ENCODE measurements at regions not wholly inside any gene's neighbourhood (a gene's known extent, or its start where the extent isn't known, plus 50 kb on each side); places are given as distances from the start of the nearest gene placed in this dataset.

- TF ChIP-seq FOXM1 (IDR thresholded peaks at IDR 0.05; ENCODE audit: borderline replicate concordance, low read depth), result no peak
- TF ChIP-seq NFIC (IDR thresholded peaks at IDR 0.05), result no peak
- no peak for TF ChIP-seq RAD21 (IDR thresholded peaks at IDR 0.05; ENCODE audit: low read depth)
- no peak for TF ChIP-seq CEBPB (IDR thresholded peaks at IDR 0.05)
Observed at GRCh38 chr10:8659982-8660381, 605.5 kb downstream of the GATA3 start.

DNA sequence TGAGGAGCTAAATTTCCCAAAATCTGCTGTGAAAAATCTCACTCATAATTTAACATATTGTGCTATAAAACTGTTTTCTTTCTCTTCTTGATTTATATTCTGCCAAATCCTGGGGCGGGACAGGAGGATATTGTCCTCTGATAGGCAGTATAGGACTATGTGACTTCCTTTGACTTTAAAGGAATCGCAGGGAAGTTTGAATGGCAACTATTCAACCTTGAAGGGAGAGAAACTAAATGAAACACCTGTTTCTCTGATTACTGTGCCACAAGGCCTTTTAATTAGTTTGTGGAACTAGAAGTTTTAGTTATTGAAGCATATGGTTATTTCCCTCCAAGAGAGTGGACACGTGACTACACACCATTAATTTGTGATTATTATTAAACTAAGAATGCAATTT is 607.4 kb downstream of the GATA3 start:
- TF ChIP-seq TEAD4 (IDR thresholded peaks at IDR 0.05) (no peak), CEBPB (IDR thresholded peaks at IDR 0.05) (no peak), EGR1 (IDR thresholded peaks at IDR 0.05) (no peak), ZBTB7A (IDR thresholded peaks at IDR 0.05; ENCODE audit: low read depth) (no peak), FOXM1 (IDR thresholded peaks at IDR 0.05; ENCODE audit: borderline replicate concordance, low read depth) (no peak), RAD21 (IDR thresholded peaks at IDR 0.05; ENCODE audit: low read depth) (no peak), REST (IDR thresholded peaks at IDR 0.05; ENCODE audit: low read depth) (no peak), YY1 (IDR thresholded peaks at IDR 0.05; ENCODE audit: low read depth) (no peak), NFIC (IDR thresholded peaks at IDR 0.05) (no peak), TCF12 (IDR thresholded peaks at IDR 0.05; ENCODE audit: low read depth) (no peak), EP300 (IDR thresholded peaks at IDR 0.05; ENCODE audit: borderline replicate concordance) (no peak), TAF1 (IDR thresholded peaks at IDR 0.05; ENCODE audit: low read depth) (no peak), USF1 (IDR thresholded peaks at IDR 0.05) (no peak), CREB1 (IDR thresholded peaks at IDR 0.05; ENCODE audit: low read depth) (no peak)
- TF ChIP-seq, protein P1, sequence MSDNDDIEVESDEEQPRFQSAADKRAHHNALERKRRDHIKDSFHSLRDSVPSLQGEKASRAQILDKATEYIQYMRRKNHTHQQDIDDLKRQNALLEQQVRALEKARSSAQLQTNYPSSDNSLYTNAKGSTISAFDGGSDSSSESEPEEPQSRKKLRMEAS (IDR thresholded peaks at IDR 0.05), result no peak

DNA sequence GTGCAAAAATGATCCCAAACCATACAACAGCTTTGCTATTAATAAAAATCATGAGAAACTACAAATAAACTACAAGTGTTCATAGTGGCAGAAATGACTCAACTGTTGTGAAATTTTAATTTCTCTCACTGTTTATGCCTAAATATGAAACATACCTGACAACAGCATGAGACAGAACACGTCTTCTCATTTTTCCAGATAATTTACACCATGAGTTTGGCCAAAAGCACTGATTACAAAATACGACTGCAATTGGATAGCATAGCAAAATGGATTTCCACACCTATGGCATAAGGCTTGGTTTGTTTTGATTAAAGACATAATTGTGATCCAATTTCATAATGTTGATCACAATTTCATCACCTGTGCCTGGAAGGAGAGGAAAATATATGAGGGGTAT is 608.6 kb downstream of the GATA3 start:
- TF ChIP-seq NFIC (IDR thresholded peaks at IDR 0.05), result no peak
- no peak for TF ChIP-seq EGR1 (IDR thresholded peaks at IDR 0.05)
- no peak for TF ChIP-seq CREB1 (IDR thresholded peaks at IDR 0.05; ENCODE audit: low read depth)
- TF ChIP-seq CEBPB (IDR thresholded peaks at IDR 0.05), result no peak
- TF ChIP-seq, protein P1 (IDR thresholded peaks at IDR 0.05), result no peak
- no peak for TF ChIP-seq USF1 (IDR thresholded peaks at IDR 0.05)
- no peak for TF ChIP-seq REST (IDR thresholded peaks at IDR 0.05; ENCODE audit: low read depth)
- TF ChIP-seq ZBTB7A (IDR thresholded peaks at IDR 0.05; ENCODE audit: low read depth), result no peak

- TF ChIP-seq FOXM1 (IDR thresholded peaks at IDR 0.05; ENCODE audit: borderline replicate concordance, low read depth) (no peak), TEAD4 (IDR thresholded peaks at IDR 0.05) (no peak), TCF12 (IDR thresholded peaks at IDR 0.05; ENCODE audit: low read depth) (no peak), CREB1 (IDR thresholded peaks at IDR 0.05; ENCODE audit: low read depth) (no peak), REST (IDR thresholded peaks at IDR 0.05; ENCODE audit: low read depth) (no peak), EGR1 (IDR thresholded peaks at IDR 0.05) (no peak), USF1 (IDR thresholded peaks at IDR 0.05) (no peak), CEBPB (IDR thresholded peaks at IDR 0.05) (no peak), TAF1 (IDR thresholded peaks at IDR 0.05; ENCODE audit: low read depth) (no peak), NFIC (IDR thresholded peaks at IDR 0.05) (no peak), RAD21 (IDR thresholded peaks at IDR 0.05; ENCODE audit: low read depth) (no peak)
- TF ChIP-seq, protein P1 (IDR thresholded peaks at IDR 0.05), result no peak
Observed at GRCh38 chr10:8665322-8665721, 610.8 kb downstream of the GATA3 start.
